ENCODE measurements at regions not wholly inside any gene's neighbourhood (a gene's known extent, or its start where the extent isn't known, plus 50 kb on each side); places are given as distances from the start of the nearest gene placed in this dataset. TPM values are rescaled to one million over a fixed set of nuclear protein-coding genes. Genes with fewer than 3 reads are reported as not detected.

Small RNA genes in the stretch of these regions (small RNA-seq; reads per million reads assigned to genes)
- gene CICP10: not detected
- not detected for gene SEPT14P2
